NCI-H1694 (cell line): ENCODE measurements at regions not wholly inside any gene's neighbourhood (a gene's known extent, or its start where the extent isn't known, plus 50 kb on each side); places are given as distances from the start of the nearest gene placed in this dataset.
"Not testable (repeated sequence)": the region's sequence is repeated elsewhere in the genome, so short reads cannot be mapped to it uniquely, and the experiment has no call there.

Experiments
- DNase-seq: peaks from one replicate; lab custom pipeline; 2025; lab: John Stamatoyannopoulos, UW

- no peak for DNase-seq
Observed at GRCh38 chr3:26145769-26146168, 355.9 kb downstream of the OXSM start.

- DNase-seq = not testable (repeated sequence)
Observed at GRCh38 chr3:26157428-26157827, 367.5 kb downstream of the OXSM start.

GRCh38 chr3:26171006-26171405 lies 381.1 kb downstream of the OXSM start:
- DNase-seq = no peak

- DNase-seq = no peak
Observed at GRCh38 chr3:26191556-26191955, 401.7 kb downstream of the OXSM start.

- DNase-seq = no peak
Observed at GRCh38 chr3:26193558-26193957, 403.7 kb downstream of the OXSM start.

- DNase-seq = no peak
Observed at GRCh38 chr3:26196781-26197180, 406.9 kb downstream of the OXSM start.

GRCh38 chr3:26198609-26199008 lies 408.7 kb downstream of the OXSM start:
- no peak for DNase-seq

GRCh38 chr3:26202169-26202568 lies 412.3 kb downstream of the OXSM start:
- no peak for DNase-seq

GRCh38 chr3:26205475-26205874 lies 415.6 kb downstream of the OXSM start:
- DNase-seq = no peak

- DNase-seq = no peak
Observed at GRCh38 chr3:26208201-26208600, 414.4 kb upstream of the LRRC3B start.

- DNase-seq = no peak
Observed at GRCh38 chr3:26229801-26230200, 392.8 kb upstream of the LRRC3B start.

- no peak for DNase-seq
Observed at GRCh38 chr3:26233374-26233773, 389.2 kb upstream of the LRRC3B start.

GRCh38 chr3:26236531-26236930 lies 386.0 kb upstream of the LRRC3B start:
- DNase-seq = no peak

GRCh38 chr3:26237036-26237682 lies 385.4 kb upstream of the LRRC3B start:
- no peak for DNase-seq

- DNase-seq = not testable (repeated sequence)
Observed at GRCh38 chr3:26244586-26244985, 378.0 kb upstream of the LRRC3B start.

GRCh38 chr3:26245236-26245635 lies 377.3 kb upstream of the LRRC3B start:
- no peak for DNase-seq

- no peak for DNase-seq
Observed at GRCh38 chr3:26246901-26247300, 375.7 kb upstream of the LRRC3B start.

GRCh38 chr3:26247712-26248111 lies 374.9 kb upstream of the LRRC3B start:
- no peak for DNase-seq

GRCh38 chr3:26252001-26252400 lies 370.6 kb upstream of the LRRC3B start:
- no peak for DNase-seq

- no peak for DNase-seq
Observed at GRCh38 chr3:26256224-26256623, 366.3 kb upstream of the LRRC3B start.

GRCh38 chr3:26259176-26259575 lies 363.4 kb upstream of the LRRC3B start:
- no peak for DNase-seq

- no peak for DNase-seq
Observed at GRCh38 chr3:26260139-26260538, 362.4 kb upstream of the LRRC3B start.

GRCh38 chr3:26264708-26265107 lies 357.9 kb upstream of the LRRC3B start:
- no peak for DNase-seq

- DNase-seq = no peak
Observed at GRCh38 chr3:26271848-26272247, 350.7 kb upstream of the LRRC3B start.

GRCh38 chr3:26273196-26273595 lies 349.4 kb upstream of the LRRC3B start:
- DNase-seq = no peak
